WTC11 (cell line): ENCODE measurements at regions not wholly inside any gene's neighbourhood (a gene's known extent, or its start where the extent isn't known, plus 50 kb on each side); places are given as distances from the start of the nearest gene placed in this dataset.

Experiments used
- ARID4B ChIP-seq: sonication (generic); formaldehyde crosslinking; IDR thresholded peaks from 2 replicates; pipeline ENCODE4 v1.8.0; 2023; ENCODE audit warnings: missing genetic modification reagents, mild to moderate bottlenecking, borderline replicate concordance
- CTCF ChIP-seq: fragments of 200-600 bp; IDR thresholded peaks from 2 replicates; pipeline ENCODE4 v1.8.0; 2022; ENCODE audit warnings: antibody characterized with exemption
- FOXK1 ChIP-seq: sonication (generic); formaldehyde crosslinking; IDR thresholded peaks from 2 replicates; pipeline ENCODE4 v1.8.0; 2022; ENCODE audit warnings: mild to moderate bottlenecking, moderate library complexity, missing genetic modification reagents
- KAT7 ChIP-seq: sonication (generic); formaldehyde crosslinking; IDR thresholded peaks from 2 replicates; pipeline ENCODE4 v1.8.1; 2023; ENCODE audit warnings: missing genetic modification reagents, mild to moderate bottlenecking, borderline replicate concordance
- MYBL2 ChIP-seq: sonication (generic); formaldehyde crosslinking; IDR thresholded peaks from 2 replicates; pipeline ENCODE4 v1.8.1; 2023; ENCODE audit warnings: mild to moderate bottlenecking, moderate library complexity, missing genetic modification reagents
- TEAD4 ChIP-seq: sonication (generic); formaldehyde crosslinking; IDR thresholded peaks from 2 replicates; pipeline ENCODE4 v1.8.0; 2022; ENCODE audit warnings: mild to moderate bottlenecking, missing genetic modification reagents
- ZBTB43 ChIP-seq: sonication (generic); formaldehyde crosslinking; IDR thresholded peaks from 2 replicates; pipeline ENCODE4 v1.8.1; 2023; ENCODE audit warnings: mild to moderate bottlenecking, missing genetic modification reagents
- ZNF263 ChIP-seq: sonication (generic); formaldehyde crosslinking; IDR thresholded peaks from 2 replicates; pipeline ENCODE4 v1.8.1; 2022; ENCODE audit warnings: low read depth, mild to moderate bottlenecking, moderate library complexity, missing genetic modification reagents

- no peak for TF ChIP-seq CTCF
- TF ChIP-seq ZNF263 (CRISPR knock-in tag): no peak
- TF ChIP-seq ZBTB43 (CRISPR knock-in tag): no peak
- TF ChIP-seq ARID4B (CRISPR knock-in tag): no peak
- TF ChIP-seq KAT7 (CRISPR knock-in tag): no peak
- TF ChIP-seq MYBL2 (CRISPR knock-in tag): no peak
- no peak for TF ChIP-seq FOXK1 (CRISPR knock-in tag)
- no peak for TF ChIP-seq TEAD4 (CRISPR knock-in tag)
Observed at GRCh38 chrX:40248822-40249221, 151.1 kb upstream of the BCOR start.
